ENCODE measurements at regions not wholly inside any gene's neighbourhood (a gene's known extent, or its start where the extent isn't known, plus 50 kb on each side); places are given as distances from the start of the nearest gene placed in this dataset.

GRCh38 chr2:181766129-181766528 lies 85.8 kb upstream of the NEUROD1 start:
- no peak for TF ChIP-seq EZH2 (optimal IDR thresholded peaks at IDR 0.05; ENCODE audit: low read depth, low read length)
- TF ChIP-seq, protein P1, sequence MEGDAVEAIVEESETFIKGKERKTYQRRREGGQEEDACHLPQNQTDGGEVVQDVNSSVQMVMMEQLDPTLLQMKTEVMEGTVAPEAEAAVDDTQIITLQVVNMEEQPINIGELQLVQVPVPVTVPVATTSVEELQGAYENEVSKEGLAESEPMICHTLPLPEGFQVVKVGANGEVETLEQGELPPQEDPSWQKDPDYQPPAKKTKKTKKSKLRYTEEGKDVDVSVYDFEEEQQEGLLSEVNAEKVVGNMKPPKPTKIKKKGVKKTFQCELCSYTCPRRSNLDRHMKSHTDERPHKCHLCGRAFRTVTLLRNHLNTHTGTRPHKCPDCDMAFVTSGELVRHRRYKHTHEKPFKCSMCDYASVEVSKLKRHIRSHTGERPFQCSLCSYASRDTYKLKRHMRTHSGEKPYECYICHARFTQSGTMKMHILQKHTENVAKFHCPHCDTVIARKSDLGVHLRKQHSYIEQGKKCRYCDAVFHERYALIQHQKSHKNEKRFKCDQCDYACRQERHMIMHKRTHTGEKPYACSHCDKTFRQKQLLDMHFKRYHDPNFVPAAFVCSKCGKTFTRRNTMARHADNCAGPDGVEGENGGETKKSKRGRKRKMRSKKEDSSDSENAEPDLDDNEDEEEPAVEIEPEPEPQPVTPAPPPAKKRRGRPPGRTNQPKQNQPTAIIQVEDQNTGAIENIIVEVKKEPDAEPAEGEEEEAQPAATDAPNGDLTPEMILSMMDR (IDR thresholded peaks at IDR 0.05; ENCODE audit: low read length), result no peak
